ENCODE measurements at regions not wholly inside any gene's neighbourhood (a gene's known extent, or its start where the extent isn't known, plus 50 kb on each side); places are given as distances from the start of the nearest gene placed in this dataset.

DNA sequence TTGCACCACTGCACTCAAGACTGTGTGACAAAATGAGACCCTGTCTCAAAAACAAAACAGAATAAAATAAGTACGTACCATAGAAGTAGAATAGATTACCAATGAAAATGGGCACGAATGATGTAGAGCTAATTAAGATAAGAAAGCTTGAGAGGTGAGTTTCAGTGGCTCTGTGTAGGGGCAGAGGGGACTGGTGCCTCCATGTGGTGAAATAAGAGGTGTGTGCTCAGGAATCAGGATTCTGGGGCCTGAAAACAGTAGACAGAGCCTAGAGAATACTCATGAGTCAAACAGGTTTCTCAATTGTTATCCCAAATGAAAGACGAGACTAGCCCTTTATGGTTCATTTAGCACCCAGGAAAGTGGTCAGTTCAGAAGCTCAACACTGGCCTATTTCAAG is 1145.1 kb downstream of the FLRT2 start:
- DNase-seq: no peak
- Mint-ChIP-seq H3K9me3 (peaks cover 3% of the 10 kb centered on the region), H3K27me3 (ENCODE audit: insufficient read depth) (no peaks in the 10 kb centered on the region), H3K4me3 (no peak overlapping the region), H3K4me1 (peaks cover 18% of the 10 kb centered on the region), H3K36me3 (ENCODE audit: low read depth) (no peaks in the 10 kb centered on the region), H3K27ac (no peak overlapping the region)
- TF ChIP-seq, protein P1, sequence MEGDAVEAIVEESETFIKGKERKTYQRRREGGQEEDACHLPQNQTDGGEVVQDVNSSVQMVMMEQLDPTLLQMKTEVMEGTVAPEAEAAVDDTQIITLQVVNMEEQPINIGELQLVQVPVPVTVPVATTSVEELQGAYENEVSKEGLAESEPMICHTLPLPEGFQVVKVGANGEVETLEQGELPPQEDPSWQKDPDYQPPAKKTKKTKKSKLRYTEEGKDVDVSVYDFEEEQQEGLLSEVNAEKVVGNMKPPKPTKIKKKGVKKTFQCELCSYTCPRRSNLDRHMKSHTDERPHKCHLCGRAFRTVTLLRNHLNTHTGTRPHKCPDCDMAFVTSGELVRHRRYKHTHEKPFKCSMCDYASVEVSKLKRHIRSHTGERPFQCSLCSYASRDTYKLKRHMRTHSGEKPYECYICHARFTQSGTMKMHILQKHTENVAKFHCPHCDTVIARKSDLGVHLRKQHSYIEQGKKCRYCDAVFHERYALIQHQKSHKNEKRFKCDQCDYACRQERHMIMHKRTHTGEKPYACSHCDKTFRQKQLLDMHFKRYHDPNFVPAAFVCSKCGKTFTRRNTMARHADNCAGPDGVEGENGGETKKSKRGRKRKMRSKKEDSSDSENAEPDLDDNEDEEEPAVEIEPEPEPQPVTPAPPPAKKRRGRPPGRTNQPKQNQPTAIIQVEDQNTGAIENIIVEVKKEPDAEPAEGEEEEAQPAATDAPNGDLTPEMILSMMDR (conservative IDR thresholded peaks at IDR 0.05): peak; percentile 64
- Histone ChIP-seq H3K36me3 (ENCODE audit: control insufficient read depth, insufficient read depth, low read length) (no peaks in the 10 kb centered on the region), H3K9ac (ENCODE audit: extremely low read depth, low read length, poor library complexity, severe bottlenecking) (no peak overlapping the region), H3K27me3 (ENCODE audit: control insufficient read depth, insufficient read depth, low read length, poor library complexity, severe bottlenecking) (no peaks in the 10 kb centered on the region), H3K4me1 (ENCODE audit: control insufficient read depth, insufficient read depth, low read length) (no peaks in the 10 kb centered on the region), H3K4me3 (ENCODE audit: low read length) (no peak overlapping the region), H3K9me3 (ENCODE audit: control insufficient read depth, low read length) (no peaks in the 10 kb centered on the region), H3K27ac (ENCODE audit: low read depth, low read length) (no peak overlapping the region)
- WGBS, 2 experiments (ENCODE audit: insufficient coverage in 1 of 2, insufficient read length in 1 of 2): 86 to 90% methylated on average over 3 of the region's 3 CpGs

DNA sequence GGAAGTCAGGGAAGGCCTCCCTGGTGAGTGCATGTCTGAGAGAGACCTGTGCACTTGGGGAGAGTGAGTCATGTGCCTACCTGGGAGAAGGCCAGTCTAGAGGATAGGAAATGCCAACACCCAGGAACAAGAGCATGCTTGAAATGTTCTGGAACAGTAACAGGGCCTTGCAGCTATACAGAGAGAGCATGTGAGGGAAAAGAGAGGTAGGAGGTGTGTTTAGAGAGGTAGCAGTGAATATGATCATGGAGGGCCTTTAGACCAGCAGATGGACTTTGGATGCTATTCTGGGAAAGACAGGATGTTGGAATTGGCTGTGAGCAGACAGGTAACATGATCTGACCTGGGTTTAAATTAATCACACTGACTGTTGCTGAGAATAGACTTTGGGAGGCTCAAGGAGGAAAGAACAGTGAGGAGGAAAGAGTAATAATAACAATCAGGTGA is 1143.6 kb downstream of the FLRT2 start:
- no peaks in the 10 kb centered on the region for H3K4me1 ChIP-seq (ENCODE audit: control insufficient read depth, insufficient read depth, low read length)
- H3K9ac ChIP-seq (ENCODE audit: extremely low read depth, low read length, poor library complexity, severe bottlenecking): no peak overlapping the region
- no peaks in the 10 kb centered on the region for H3K27me3 ChIP-seq (ENCODE audit: control insufficient read depth, insufficient read depth, low read length, poor library complexity, severe bottlenecking)
- DNase-seq: no peak
- no peak overlapping the region for H3K4me3 Mint-ChIP-seq
- H3K4me3 ChIP-seq (ENCODE audit: low read length): no peak overlapping the region
- H3K36me3 ChIP-seq (ENCODE audit: control insufficient read depth, insufficient read depth, low read length): no peaks in the 10 kb centered on the region
- no peaks in the 10 kb centered on the region for H3K9me3 ChIP-seq (ENCODE audit: control insufficient read depth, low read length)
- H3K27me3 Mint-ChIP-seq (ENCODE audit: insufficient read depth): no peaks in the 10 kb centered on the region
- H3K27ac ChIP-seq (ENCODE audit: low read depth, low read length): no peak overlapping the region
- TF ChIP-seq, protein P1 (conservative IDR thresholded peaks at IDR 0.05): no peak
- H3K27ac Mint-ChIP-seq: peak overlapping the region; percentile 5
- H3K4me1 Mint-ChIP-seq: peaks cover 18% of the 10 kb centered on the region
- H3K36me3 Mint-ChIP-seq (ENCODE audit: low read depth): no peaks in the 10 kb centered on the region
- H3K9me3 Mint-ChIP-seq: no peaks in the 10 kb centered on the region

DNA sequence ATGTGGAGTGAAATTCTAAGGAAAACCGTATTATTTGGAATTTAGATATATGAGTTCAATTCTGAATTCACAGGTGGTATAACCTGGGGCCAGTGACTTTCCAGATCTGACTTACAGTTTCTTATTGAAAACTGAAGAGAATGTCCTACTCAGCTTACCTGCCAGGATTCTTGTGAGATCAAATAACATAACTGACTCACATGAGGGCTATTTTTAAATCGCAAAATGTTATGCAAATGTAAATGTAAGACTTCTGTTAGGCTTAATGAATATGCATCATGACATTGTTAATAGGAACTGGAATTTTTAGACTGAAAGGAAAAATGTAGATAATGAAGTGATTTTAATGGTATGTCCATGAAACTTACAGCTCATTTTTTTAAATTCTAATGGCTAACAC is 1142.1 kb downstream of the FLRT2 start:
- WGBS, 2 experiments (ENCODE audit: insufficient coverage in 1 of 2, insufficient read length in 1 of 2): 94% methylated on average over 2 of the region's 2 CpGs; no CpG with 5 or more reads in 1 of the 2 experiments
- TF ChIP-seq, protein P1 (conservative IDR thresholded peaks at IDR 0.05): no peak
- Mint-ChIP-seq H3K4me1 (peaks cover 15% of the 10 kb centered on the region), H3K27me3 (ENCODE audit: insufficient read depth) (no peaks in the 10 kb centered on the region), H3K4me3 (no peak overlapping the region), H3K9me3 (no peaks in the 10 kb centered on the region), H3K36me3 (ENCODE audit: low read depth) (no peaks in the 10 kb centered on the region), H3K27ac (no peak overlapping the region)
- no peak for DNase-seq
- H3K4me1 ChIP-seq (ENCODE audit: control insufficient read depth, insufficient read depth, low read length): no peaks in the 10 kb centered on the region
- H3K9ac ChIP-seq (ENCODE audit: extremely low read depth, low read length, poor library complexity, severe bottlenecking): no peak overlapping the region
- H3K36me3 ChIP-seq (ENCODE audit: control insufficient read depth, insufficient read depth, low read length): no peaks in the 10 kb centered on the region
- no peak overlapping the region for H3K4me3 ChIP-seq (ENCODE audit: low read length)
- no peaks in the 10 kb centered on the region for H3K27me3 ChIP-seq (ENCODE audit: control insufficient read depth, insufficient read depth, low read length, poor library complexity, severe bottlenecking)
- no peak overlapping the region for H3K27ac ChIP-seq (ENCODE audit: low read depth, low read length)
- H3K9me3 ChIP-seq (ENCODE audit: control insufficient read depth, low read length): no peaks in the 10 kb centered on the region

Measured in endodermal cell (in vitro differentiated cells).